ENCODE measurements at regions not wholly inside any gene's neighbourhood (a gene's known extent, or its start where the extent isn't known, plus 50 kb on each side); places are given as distances from the start of the nearest gene placed in this dataset.

- peak; percentile 43 to 46 for DNase-seq
Measured at GRCh38 chr3:43783987-43784639, 93.4 kb downstream of the ABHD5 start.

- DNase-seq = no peak
Measured at GRCh38 chr3:43784640-43785011, 93.9 kb downstream of the ABHD5 start.

- no peak for DNase-seq
Measured at GRCh38 chr3:43785551-43785950, 94.8 kb downstream of the ABHD5 start.

GRCh38 chr3:43786102-43786501, 95.4 kb downstream of the ABHD5 start:
- no peak for DNase-seq

GRCh38 chr3:43786526-43787305, 96.0 kb downstream of the ABHD5 start:
- no peak for DNase-seq

GRCh38 chr3:43787330-43787729, 96.6 kb downstream of the ABHD5 start:
- no peak for DNase-seq

GRCh38 chr3:43789028-43789427, 98.3 kb downstream of the ABHD5 start:
- no peak for DNase-seq

- no peak for DNase-seq
Measured at GRCh38 chr3:43790060-43790459, 99.3 kb downstream of the ABHD5 start.

- DNase-seq = no peak
Measured at GRCh38 chr3:43790476-43790875, 99.7 kb downstream of the ABHD5 start.

GRCh38 chr3:43791246-43791645, 100.5 kb downstream of the ABHD5 start:
- no peak for DNase-seq

GRCh38 chr3:43792904-43793303, 102.2 kb downstream of the ABHD5 start:
- no peak for DNase-seq

- DNase-seq = no peak
Measured at GRCh38 chr3:43793648-43794372, 103.1 kb downstream of the ABHD5 start.

- no peak for DNase-seq
Measured at GRCh38 chr3:43794776-43795175, 104.0 kb downstream of the ABHD5 start.

- no peak for DNase-seq
Measured at GRCh38 chr3:43795491-43795890, 104.8 kb downstream of the ABHD5 start.

- DNase-seq = no peak
Measured at GRCh38 chr3:43796041-43796596, 105.4 kb downstream of the ABHD5 start.

GRCh38 chr3:43797794-43798193, 107.1 kb downstream of the ABHD5 start:
- no peak for DNase-seq

- DNase-seq = no peak
Measured at GRCh38 chr3:43810797-43811196, 120.1 kb downstream of the ABHD5 start.

- no peak for DNase-seq
Measured at GRCh38 chr3:43814461-43814860, 123.7 kb downstream of the ABHD5 start.

GRCh38 chr3:43816372-43816771, 125.6 kb downstream of the ABHD5 start:
- DNase-seq = no peak

GRCh38 chr3:43817064-43817463, 126.3 kb downstream of the ABHD5 start:
- no peak for DNase-seq

- no peak for DNase-seq
Measured at GRCh38 chr3:43817825-43818224, 127.1 kb downstream of the ABHD5 start.

- DNase-seq = no peak
Measured at GRCh38 chr3:43818229-43818628, 127.5 kb downstream of the ABHD5 start.

GRCh38 chr3:43838009-43838758, 147.4 kb downstream of the ABHD5 start:
- no peak for DNase-seq
